Adrenal gland (tissue), 5 donors: ENCODE measurements at regions not wholly inside any gene's neighbourhood (a gene's known extent, or its start where the extent isn't known, plus 50 kb on each side); places are given as distances from the start of the nearest gene placed in this dataset.

Source experiments
- CTCF ChIP-seq, 6 experiments: fragments of 450-650 bp in 4 of 6; fragments of 200-600 bp in 2 of 6; sonication (generic) in 1 of 6; IDR thresholded peaks; 1 replicate in 5 of 6; 2 replicates in 1 of 6; pipeline versions ENCODE4 v1.5.1 to v1.8.0; 2016 to 2021; ENCODE audit warnings: antibody characterized with exemption in 6 of 6, mild to moderate bottlenecking in 2 of 6, moderate library complexity in 1 of 6
- POLR2A ChIP-seq, 2 donors: fragments of 450-650 bp; IDR thresholded peaks; one replicate each; pipeline ENCODE4 v1.6.1; 2017; ENCODE audit warnings: antibody characterized with exemption in 2 of 2, mild to moderate bottlenecking in 2 of 2, moderate library complexity in 1 of 2
- donor health status: DM: no; HTN: no; CAD: no.

- TF ChIP-seq POLR2A (IDR thresholded peaks at IDR 0.05) (no peak), CTCF (IDR thresholded peaks at IDR 0.05) (no peak)
Observed at GRCh38 chr4:66647926-66648325, 897.4 kb downstream of the CENPC start.
